ENCODE measurements at regions not wholly inside any gene's neighbourhood (a gene's known extent, or its start where the extent isn't known, plus 50 kb on each side); places are given as distances from the start of the nearest gene placed in this dataset.

DNA sequence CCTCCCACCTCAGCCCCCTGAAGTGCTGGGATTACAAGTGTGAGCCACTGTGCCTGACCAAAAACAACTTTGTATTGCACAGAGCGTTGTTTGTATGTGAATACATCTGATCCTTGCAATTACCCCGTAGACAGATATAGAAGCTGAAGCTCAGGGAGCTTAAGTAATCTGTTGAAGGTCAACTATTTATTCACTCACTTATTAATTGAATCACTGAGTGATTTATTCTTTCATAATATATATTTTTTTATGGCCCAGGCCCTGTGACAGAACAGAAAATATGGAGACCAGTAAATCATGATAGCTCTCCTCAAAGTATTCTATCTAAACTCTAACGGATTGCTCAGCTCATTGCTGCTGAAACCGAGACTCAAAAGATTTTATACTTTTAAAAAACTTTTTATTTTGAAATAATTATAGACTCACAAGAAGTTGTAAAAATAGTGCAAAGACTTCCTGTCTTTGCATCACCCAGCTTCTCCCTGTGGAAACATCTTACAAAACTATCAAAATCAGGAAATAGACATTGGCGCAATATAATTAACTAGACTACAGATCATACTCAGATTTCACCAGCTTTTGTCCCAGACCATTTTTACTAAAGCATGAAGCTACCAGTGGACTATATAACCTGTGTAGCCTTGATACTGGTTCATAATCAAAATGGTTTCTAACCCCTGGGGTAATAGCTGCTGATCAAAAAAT lies 466.1 kb downstream of the PDCD6IP start:
- TF ChIP-seq CTCF (conservative IDR thresholded peaks at IDR 0.05) (no peak), ZFX (IDR thresholded peaks at IDR 0.05) (no peak)
- H3K27ac ChIP-seq: no peak overlapping the region

DNA sequence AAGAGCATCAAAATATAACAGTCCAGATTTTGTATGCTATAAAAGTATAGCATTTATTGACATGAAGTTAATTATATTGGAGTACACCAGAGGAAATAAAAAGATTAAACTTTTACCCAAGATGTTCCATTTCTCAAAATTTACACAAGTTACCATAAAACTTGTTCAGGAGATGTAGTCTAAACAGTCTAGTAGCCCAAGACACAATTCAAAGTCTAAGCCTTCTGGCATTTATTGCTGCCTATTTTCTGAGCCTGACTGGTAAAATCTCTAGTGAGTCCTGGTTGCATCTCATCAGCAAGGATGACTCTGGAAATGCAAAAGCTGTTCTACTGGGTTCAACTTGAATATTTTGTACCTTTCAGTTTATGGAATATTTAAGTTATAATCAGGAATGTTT lies 468.7 kb downstream of the PDCD6IP start:
- no peak overlapping the region for H3K27ac ChIP-seq
- no peak for TF ChIP-seq CTCF (conservative IDR thresholded peaks at IDR 0.05)
- no peak for TF ChIP-seq ZFX (IDR thresholded peaks at IDR 0.05)

GRCh38 chr3:34268032-34268709 lies 469.7 kb downstream of the PDCD6IP start:
- TF ChIP-seq ZFX (IDR thresholded peaks at IDR 0.05) (no peak), CTCF (conservative IDR thresholded peaks at IDR 0.05) (no peak)
- no peak overlapping the region for H3K27ac ChIP-seq

- TF ChIP-seq CTCF (conservative IDR thresholded peaks at IDR 0.05): no peak
- no peak for TF ChIP-seq ZFX (IDR thresholded peaks at IDR 0.05)
Observed at GRCh38 chr3:34275811-34276210, 477.4 kb downstream of the PDCD6IP start.

GRCh38 chr3:34276342-34276741 lies 477.9 kb downstream of the PDCD6IP start:
- H3K27ac ChIP-seq: no peak overlapping the region
- no peak for TF ChIP-seq CTCF (conservative IDR thresholded peaks at IDR 0.05)
- TF ChIP-seq ZFX (IDR thresholded peaks at IDR 0.05): no peak

More at GRCh38 chr3:34275811-34276210, 477.4 kb downstream of the PDCD6IP start:
- H3K27ac ChIP-seq: no peak overlapping the region

- TF ChIP-seq ZFX (IDR thresholded peaks at IDR 0.05): no peak
- no peak; the same call in 1 of the 2 replicates for TF ChIP-seq CTCF (conservative IDR thresholded peaks at IDR 0.05)
Observed at GRCh38 chr3:34277110-34277509, 478.7 kb downstream of the PDCD6IP start.

DNA sequence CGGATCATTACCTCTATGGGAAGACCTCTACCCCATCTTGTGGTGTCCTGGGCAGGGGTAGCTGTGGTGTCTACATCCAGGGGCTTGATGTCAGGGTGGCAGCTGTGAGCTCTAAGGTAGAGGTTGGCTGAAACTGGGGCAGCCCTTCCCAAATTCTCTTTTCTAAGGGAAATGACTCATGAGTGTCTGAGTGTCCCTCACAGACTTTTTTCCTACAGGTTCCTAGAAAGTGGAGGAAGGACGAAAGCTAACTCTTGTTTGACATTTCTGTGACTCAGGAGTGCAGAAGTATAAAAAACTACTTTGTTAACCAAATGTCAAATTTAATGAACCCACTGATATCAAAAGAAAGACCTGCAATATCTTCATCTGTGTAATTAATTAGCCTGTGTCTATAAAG lies 481.5 kb downstream of the PDCD6IP start:
- no peak for TF ChIP-seq ZFX (IDR thresholded peaks at IDR 0.05)
- no peak for TF ChIP-seq CTCF (conservative IDR thresholded peaks at IDR 0.05)

More at GRCh38 chr3:34277110-34277509, 478.7 kb downstream of the PDCD6IP start:
- H3K27ac ChIP-seq: no peak overlapping the region

More for the DNA sequence above, 481.5 kb downstream of the PDCD6IP start:
- no peak overlapping the region for H3K27ac ChIP-seq
